ENCODE measurements at regions not wholly inside any gene's neighbourhood (a gene's known extent, or its start where the extent isn't known, plus 50 kb on each side); places are given as distances from the start of the nearest gene placed in this dataset.

- H3K36me3 Mint-ChIP-seq (ENCODE audit: low read depth), result peaks cover 4% of the 10 kb centered on the region; the same call in 2 of the 3 replicates
- peaks cover 4% of the 10 kb centered on the region; the same call in 2 of the 3 replicates for H3K9me3 Mint-ChIP-seq
- H3K4me3 Mint-ChIP-seq, result no peak overlapping the region
Observed at GRCh38 chr6:165998072-165998471, 169.6 kb downstream of the TBXT start.

More at GRCh38 chr6:165998072-165998471, 169.6 kb downstream of the TBXT start:
- H4K20me1 ChIP-seq (replicated peaks; ENCODE audit: insufficient read depth), result no peaks in the 10 kb centered on the region
- H3K27me3 Mint-ChIP-seq (ENCODE audit: insufficient read depth, low read depth, poor library complexity), result peaks cover 13% of the 10 kb centered on the region
- TF ChIP-seq ZNF331 (CRISPR knock-in tag; IDR thresholded peaks at IDR 0.05; ENCODE audit: low read depth) (no peak), CTCF (conservative IDR thresholded peaks at IDR 0.05; ENCODE audit: low read depth in 2 of 2) (no peak), NANOG (IDR thresholded peaks at IDR 0.05; ENCODE audit: borderline replicate concordance) (no peak), EZH2phosphoT487 (IDR thresholded peaks at IDR 0.05; ENCODE audit: unreplicated experiment) (no peak), ZNF114 (CRISPR knock-in tag; IDR thresholded peaks at IDR 0.05) (no peak), REST (IDR thresholded peaks at IDR 0.05; ENCODE audit: unreplicated experiment) (no peak), JUNB (IDR thresholded peaks at IDR 0.05; ENCODE audit: unreplicated experiment) (no peak), POLR2AphosphoS5 (IDR thresholded peaks at IDR 0.05; ENCODE audit: low read depth) (no peak), ETS1 (IDR thresholded peaks at IDR 0.05) (no peak)
- H3K27me3 ChIP-seq (ENCODE audit: insufficient read depth), result peaks cover 54% of the 10 kb centered on the region
- H3K4me3 ChIP-seq, result no peak overlapping the region
- no peaks in the 10 kb centered on the region for H3K4me1 ChIP-seq (ENCODE audit: insufficient read depth)
- H2AFZ ChIP-seq, result no peak overlapping the region
- no peak overlapping the region for H3K27ac Mint-ChIP-seq
- peaks cover 2% of the 10 kb centered on the region; the same call in 2 of the 3 replicates for H3K4me1 Mint-ChIP-seq
- H3F3A ChIP-seq (replicated peaks; ENCODE audit: low read depth), result no peaks in the 10 kb centered on the region
- DNase-seq (ENCODE audit: low spot score) (no peak), ATAC-seq (no peak)
- no peak overlapping the region for H3K4me2 ChIP-seq
- H3K79me2 ChIP-seq (replicated peaks; ENCODE audit: insufficient read depth), result no peaks in the 10 kb centered on the region
- H3K27ac ChIP-seq (ENCODE audit: low read depth), result no peak overlapping the region
- H3K9me2 ChIP-seq (ENCODE audit: insufficient read depth), result no peaks in the 10 kb centered on the region
- no peaks in the 10 kb centered on the region for H3K36me3 ChIP-seq (ENCODE audit: insufficient read depth)

Measured in GM23338 (cell line).